ENCODE measurements at regions not wholly inside any gene's neighbourhood (a gene's known extent, or its start where the extent isn't known, plus 50 kb on each side); places are given as distances from the start of the nearest gene placed in this dataset.

DNA sequence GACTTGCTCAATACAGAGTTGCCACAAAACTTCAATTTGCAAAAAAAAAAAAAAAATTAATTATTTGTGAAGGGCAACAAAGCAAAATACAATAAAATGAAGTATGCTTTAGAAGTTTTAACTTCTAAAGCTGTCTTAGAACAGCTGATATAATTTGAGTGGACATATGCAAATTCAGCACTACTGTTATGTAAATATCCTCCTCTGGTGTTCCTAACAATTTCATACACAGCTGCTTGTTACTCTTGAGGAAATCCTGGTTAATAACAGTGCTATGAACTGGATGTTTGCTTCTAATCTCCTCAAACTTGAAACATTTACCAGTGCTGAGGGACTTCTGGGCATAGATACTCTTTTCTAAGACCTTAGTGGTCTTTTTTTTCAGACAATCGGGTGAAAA is 69.6 kb upstream of the COL24A1 start:
- POLR2A ChIA-PET: no interaction called here
- Histone ChIP-seq H3K4me1 (ENCODE audit: control insufficient read depth, extremely low read depth, insufficient read depth, low read length) (no peaks in the 10 kb centered on the region), H3K9ac (replicated peaks; ENCODE audit: extremely low read depth, insufficient read depth, low read length) (no peak overlapping the region), H3K36me3 (ENCODE audit: control insufficient read depth in 2 of 2, extremely low read depth in 1 of 2, insufficient read depth in 2 of 2, low read length in 2 of 2) (no peaks in the 10 kb centered on the region), H3K79me2 (ENCODE audit: control insufficient read depth, insufficient read depth, low read length) (no peaks in the 10 kb centered on the region), H3K4me2 (ENCODE audit: insufficient read depth, low read length) (no peak overlapping the region), H4K20me1 (replicated peaks; ENCODE audit: control insufficient read depth, extremely low read depth, insufficient read depth, low read length) (no peaks in the 10 kb centered on the region), H2AFZ (ENCODE audit: low read depth, low read length) (no peak overlapping the region), H3K9me1 (replicated peaks; ENCODE audit: control insufficient read depth, extremely low read depth, insufficient read depth, low read length) (no peaks in the 10 kb centered on the region), H3K9me3 (replicated peaks; ENCODE audit: control insufficient read depth, insufficient read depth, low read length) (no peaks in the 10 kb centered on the region), H3K27ac (ENCODE audit: insufficient read depth, low read depth, low read length) (no peak overlapping the region), H3K4me3 (replicated peaks in 1 of 3; ENCODE audit: insufficient read depth in 1 of 3, low read depth in 1 of 3, low read length in 3 of 3) (no peak overlapping the region), H3K27me3 (ENCODE audit: control insufficient read depth in 2 of 2, insufficient read depth in 2 of 2, low read length in 2 of 2) (peaks cover 2 to 8% of the 10 kb centered on the region in 2 experiments)
- DNase-seq (ENCODE audit: low read depth, low spot score) (no peak), FAIRE-seq (no peak)
- TF ChIP-seq EZH2 (IDR thresholded peaks at IDR 0.05; ENCODE audit: borderline replicate concordance, low read depth, low read length, severe bottlenecking): no peak
- no peak for TF ChIP-seq CTCF (IDR thresholded peaks at IDR 0.05; ENCODE audit: extremely low read depth in 1 of 2, insufficient read depth in 1 of 2, low read depth in 1 of 2, low read length in 2 of 2)
- TF ChIP-seq, protein P1, sequence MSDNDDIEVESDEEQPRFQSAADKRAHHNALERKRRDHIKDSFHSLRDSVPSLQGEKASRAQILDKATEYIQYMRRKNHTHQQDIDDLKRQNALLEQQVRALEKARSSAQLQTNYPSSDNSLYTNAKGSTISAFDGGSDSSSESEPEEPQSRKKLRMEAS (IDR thresholded peaks at IDR 0.05; ENCODE audit: insufficient read depth, insufficient read length): no peak
- no peak for TF ChIP-seq FOS (IDR thresholded peaks at IDR 0.05; ENCODE audit: borderline replicate concordance, insufficient read depth, low read length)
- TF ChIP-seq POLR2A (IDR thresholded peaks at IDR 0.05; ENCODE audit: low read depth, low read length): no peak
- no peak for TF ChIP-seq MYC (IDR thresholded peaks at IDR 0.05; ENCODE audit: low read depth, low read length)
- no peak for TF ChIP-seq POLR2AphosphoS5 (IDR thresholded peaks at IDR 0.05; ENCODE audit: insufficient read depth, low read depth, low read length)
- no peak for TF ChIP-seq JUN (IDR thresholded peaks at IDR 0.05; ENCODE audit: borderline replicate concordance, insufficient read depth, insufficient read length, low read depth)
- no peak for TF ChIP-seq GATA2 (IDR thresholded peaks at IDR 0.05; ENCODE audit: insufficient read depth, insufficient read length, low read depth, low read length)
- dilution Hi-C loops (cut with MboI; ENCODE audit: extremely low pct_ligation_motif_present, low sequenced_read_pairs) (no loop called here), intact Hi-C loops (cut with micrococcal nuclease) (no loop called here)
- CTCF ChIA-PET: interaction anchor here (1.9 kb wide), 1 partner anchor 208 kb away, joined by 4 read pairs; no protein-coding TSS in a partner anchor
- no TSS peak for BruUV-seq (replicated peaks)

Data from endothelial cell of umbilical vein (primary cell).